ENCODE measurements at regions not wholly inside any gene's neighbourhood (a gene's known extent, or its start where the extent isn't known, plus 50 kb on each side); places are given as distances from the start of the nearest gene placed in this dataset.
A peak's percentile ranks its signal among the peaks of the same experiment; 100 is the strongest.

GRCh38 chr7:101736084-101736483 is 81.3 kb upstream of the CUX1 start:
- no peak overlapping the region for H3K4me3 ChIP-seq (ENCODE audit: extremely low read depth in 1 of 4, insufficient read depth in 2 of 4, low read depth in 3 of 4, low read length in 4 of 4)
- no peak overlapping the region for H3K14ac ChIP-seq (ENCODE audit: insufficient read length)
- FAIRE-seq (no peak), DNase-seq (ENCODE audit: low read depth in 1 of 2, low spot score in 2 of 2) (no peak)
- H2AK5ac ChIP-seq (ENCODE audit: low read depth, low read length): no peak overlapping the region
- no peaks in the 10 kb centered on the region for H3K79me1 ChIP-seq (ENCODE audit: low read depth, low read length)
- H3K4me2 ChIP-seq (ENCODE audit: insufficient read depth in 1 of 2, low read depth in 2 of 2, low read length in 2 of 2): no peak overlapping the region
- no peaks in the 10 kb centered on the region for H3K27me3 ChIP-seq (replicated peaks in 1 of 4; ENCODE audit: control insufficient read depth in 3 of 4, extremely low read depth in 1 of 4, insufficient read depth in 3 of 4, low read length in 3 of 4)
- H2AFZ ChIP-seq (ENCODE audit: low read length): no peak overlapping the region
- H3K18ac ChIP-seq (ENCODE audit: extremely low read depth, low read length): no peak overlapping the region
- ChIA-PET CTCF (ENCODE audit: partially characterized antibody) (interaction anchor here (2.5 to 3.6 kb wide), 2 partner anchors 16 to 69 kb away, joined by 8 to 10 read pairs; no protein-coding TSS in a partner anchor), POLR2A (ENCODE audit: partially characterized antibody) (interaction anchor here (4.4 kb wide), 1 partner anchor 8 kb away, joined by 22 read pairs; no protein-coding TSS in a partner anchor)
- no peaks in the 10 kb centered on the region for H4K20me1 ChIP-seq (replicated peaks in 1 of 2; ENCODE audit: control insufficient read depth in 1 of 2, insufficient read depth in 2 of 2, low read length in 2 of 2)
- no peak overlapping the region for H3K56ac ChIP-seq (replicated peaks; ENCODE audit: insufficient read length, low read depth, low read length)
- H3K4me1 ChIP-seq (replicated peaks in 1 of 4; ENCODE audit: control insufficient read depth in 3 of 4, insufficient read depth in 4 of 4, low read length in 3 of 4): peaks cover 3 to 16% (median 9%) of the 10 kb centered on the region in 4 experiments; a peak in 5 of 7 replicates
- no peak overlapping the region for H2BK20ac ChIP-seq (ENCODE audit: low read length)
- no peaks in the 10 kb centered on the region for H3K79me2 ChIP-seq (ENCODE audit: control insufficient read depth in 1 of 2, insufficient read depth in 2 of 2, low read length in 2 of 2)
- H2BK12ac ChIP-seq (ENCODE audit: low read depth, low read length): no peak overlapping the region
- no peak overlapping the region for H3K4ac ChIP-seq (replicated peaks; ENCODE audit: insufficient read length, low read depth, low read length)
- no peaks in the 10 kb centered on the region for H3K9me3 ChIP-seq (ENCODE audit: insufficient read depth in 2 of 2, low read depth in 1 of 2, low read length in 1 of 2)
- H3K9ac ChIP-seq (replicated peaks in 1 of 4; ENCODE audit: extremely low read depth in 1 of 4, low read depth in 3 of 4, low read length in 3 of 4): no peak overlapping the region
- no peak overlapping the region for H4K5ac ChIP-seq (ENCODE audit: insufficient read length, low read depth, low read length)
- no peaks in the 10 kb centered on the region; the same call in 1 of the 2 replicates for H3K23me2 ChIP-seq (ENCODE audit: low read depth, low read length)
- H4K91ac ChIP-seq (replicated peaks; ENCODE audit: insufficient read length, low read length): no peak overlapping the region
- TF ChIP-seq USF2 (IDR thresholded peaks at IDR 0.05; ENCODE audit: low read length) (peak; percentile 47; the same call in 1 of the 2 replicates), SP4 (IDR thresholded peaks at IDR 0.05; ENCODE audit: low read length) (no peak)
- WGBS, 2 experiments (ENCODE audit: extremely low coverage in 1 of 2, insufficient coverage in 1 of 2, insufficient read length in 1 of 2, insufficient replicate concordance in 2 of 2, low coverage in 1 of 2, low lambda C conversion rate in 2 of 2, missing lambda C conversion rate in 1 of 2): 94% methylated on average over 3 of the region's 3 CpGs; no CpG with 5 or more reads in 1 of the 2 experiments
- no peaks in the 10 kb centered on the region for H3K36me3 ChIP-seq (ENCODE audit: control insufficient read depth in 2 of 4, insufficient read depth in 4 of 4, low read length in 3 of 4)
- no peak overlapping the region for H2BK5ac ChIP-seq (ENCODE audit: low read depth, low read length)
- no peak overlapping the region for H3K27ac ChIP-seq (ENCODE audit: low read depth, low read length)
- no peak overlapping the region for H4K8ac ChIP-seq (ENCODE audit: extremely low read depth, insufficient read depth, low read length)
- no peak overlapping the region for H2BK120ac ChIP-seq (replicated peaks; ENCODE audit: low read depth, low read length)
- no peak overlapping the region for H2BK15ac ChIP-seq (ENCODE audit: low read length)
- H3K23ac ChIP-seq (ENCODE audit: insufficient read length): no peak overlapping the region
